ENCODE measurements at regions not wholly inside any gene's neighbourhood (a gene's known extent, or its start where the extent isn't known, plus 50 kb on each side); places are given as distances from the start of the nearest gene placed in this dataset.

DNA sequence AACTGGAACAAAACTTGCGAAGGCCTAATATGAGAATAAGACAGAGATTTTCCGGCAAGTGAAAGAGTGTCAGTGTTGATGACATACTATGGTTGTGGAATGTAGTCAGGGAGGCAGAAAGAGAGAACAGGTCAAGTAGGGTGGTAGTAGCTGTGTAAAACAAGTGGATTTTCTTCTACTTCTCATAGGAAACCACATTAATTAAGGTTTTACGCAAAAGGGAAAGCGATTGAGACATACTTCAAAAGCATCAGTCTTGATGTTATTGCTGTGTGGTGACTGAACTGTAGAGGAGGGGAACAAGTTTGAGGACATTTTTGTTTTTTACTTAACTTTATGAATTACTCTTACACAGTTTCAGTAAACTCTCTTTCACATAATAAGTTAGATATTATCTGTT is 186.0 kb upstream of the CNTN5 start:
- no peaks in the 10 kb centered on the region for H3K79me2 ChIP-seq (ENCODE audit: control insufficient read depth, insufficient read depth, low read length)
- no peak overlapping the region for H3K9ac ChIP-seq (ENCODE audit: control insufficient read depth, extremely low read depth, insufficient read depth, low read length)
- FAIRE-seq (no peak), DNase-seq (ENCODE audit: low read depth, low spot score) (no peak)
- no peaks in the 10 kb centered on the region for H3K36me3 ChIP-seq (ENCODE audit: control insufficient read depth in 2 of 2, extremely low read depth in 1 of 2, insufficient read depth in 2 of 2, low read length in 2 of 2)
- H3K4me3 ChIP-seq (ENCODE audit: control insufficient read depth in 2 of 3, extremely low read depth in 1 of 3, insufficient read depth in 2 of 3, low read depth in 1 of 3, low read length in 3 of 3), result no peak overlapping the region
- no peaks in the 10 kb centered on the region for H3K9me1 ChIP-seq (ENCODE audit: control insufficient read depth, extremely low read depth, insufficient read depth, low read length)
- H3K27ac ChIP-seq (ENCODE audit: control insufficient read depth, insufficient read depth, low read length), result no peak overlapping the region
- no peaks in the 10 kb centered on the region for H3K27me3 ChIP-seq (ENCODE audit: control insufficient read depth, extremely low read depth, insufficient read depth, low read length)
- H2AFZ ChIP-seq (ENCODE audit: control insufficient read depth, low read length), result no peak overlapping the region
- dilution Hi-C loops (cut with MboI; ENCODE audit: extremely low pct_ligation_motif_present, low sequenced_read_pairs), result no loop called here
- no peak for TF ChIP-seq EZH2 (IDR thresholded peaks at IDR 0.05; ENCODE audit: low read length)
- TF ChIP-seq, protein P1, sequence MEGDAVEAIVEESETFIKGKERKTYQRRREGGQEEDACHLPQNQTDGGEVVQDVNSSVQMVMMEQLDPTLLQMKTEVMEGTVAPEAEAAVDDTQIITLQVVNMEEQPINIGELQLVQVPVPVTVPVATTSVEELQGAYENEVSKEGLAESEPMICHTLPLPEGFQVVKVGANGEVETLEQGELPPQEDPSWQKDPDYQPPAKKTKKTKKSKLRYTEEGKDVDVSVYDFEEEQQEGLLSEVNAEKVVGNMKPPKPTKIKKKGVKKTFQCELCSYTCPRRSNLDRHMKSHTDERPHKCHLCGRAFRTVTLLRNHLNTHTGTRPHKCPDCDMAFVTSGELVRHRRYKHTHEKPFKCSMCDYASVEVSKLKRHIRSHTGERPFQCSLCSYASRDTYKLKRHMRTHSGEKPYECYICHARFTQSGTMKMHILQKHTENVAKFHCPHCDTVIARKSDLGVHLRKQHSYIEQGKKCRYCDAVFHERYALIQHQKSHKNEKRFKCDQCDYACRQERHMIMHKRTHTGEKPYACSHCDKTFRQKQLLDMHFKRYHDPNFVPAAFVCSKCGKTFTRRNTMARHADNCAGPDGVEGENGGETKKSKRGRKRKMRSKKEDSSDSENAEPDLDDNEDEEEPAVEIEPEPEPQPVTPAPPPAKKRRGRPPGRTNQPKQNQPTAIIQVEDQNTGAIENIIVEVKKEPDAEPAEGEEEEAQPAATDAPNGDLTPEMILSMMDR (optimal IDR thresholded peaks at IDR 0.05 in 1 of 3, IDR thresholded peaks at IDR 0.05 in 1 of 3, conservative IDR thresholded peaks at IDR 0.05 in 1 of 3; ENCODE audit: extremely low read depth in 1 of 3, insufficient read depth in 2 of 3, low read length in 3 of 3), result no peak
- no peaks in the 10 kb centered on the region for H3K9me3 ChIP-seq (ENCODE audit: control insufficient read depth, low read depth, low read length)
- H3K4me2 ChIP-seq (ENCODE audit: control insufficient read depth, extremely low read depth, insufficient read depth, low read depth, low read length), result no peak overlapping the region
- no peaks in the 10 kb centered on the region for H3K4me1 ChIP-seq (ENCODE audit: control insufficient read depth, extremely low read depth, insufficient read depth, low read length)
- H4K20me1 ChIP-seq (ENCODE audit: control insufficient read depth, extremely low read depth, insufficient read depth, low read length), result no peaks in the 10 kb centered on the region

DNA sequence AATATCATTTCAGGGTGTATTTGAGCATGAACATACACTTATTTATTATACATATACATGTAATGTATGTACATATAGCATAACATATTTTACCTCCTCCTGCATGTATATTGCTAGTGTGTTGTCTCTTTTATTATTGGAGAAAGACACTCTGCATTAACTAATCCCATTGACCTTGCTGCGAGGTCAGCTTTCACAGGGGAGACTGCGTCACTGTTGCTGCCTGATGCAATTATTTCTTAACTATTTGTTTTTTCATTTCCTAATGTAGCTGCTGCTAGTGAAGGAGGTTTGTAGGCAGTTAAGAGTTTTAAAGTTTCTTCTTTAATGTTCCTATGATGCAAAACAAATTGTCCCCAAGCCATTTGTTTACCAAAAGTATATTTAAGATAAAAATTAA is 185.4 kb upstream of the CNTN5 start:
- Histone ChIP-seq H3K79me2 (ENCODE audit: control insufficient read depth, insufficient read depth, low read length) (no peaks in the 10 kb centered on the region), H3K27me3 (ENCODE audit: control insufficient read depth, extremely low read depth, insufficient read depth, low read length) (no peaks in the 10 kb centered on the region), H3K4me1 (ENCODE audit: control insufficient read depth, extremely low read depth, insufficient read depth, low read length) (no peaks in the 10 kb centered on the region), H3K4me3 (ENCODE audit: control insufficient read depth in 2 of 3, extremely low read depth in 1 of 3, insufficient read depth in 2 of 3, low read depth in 1 of 3, low read length in 3 of 3) (no peak overlapping the region), H4K20me1 (ENCODE audit: control insufficient read depth, extremely low read depth, insufficient read depth, low read length) (no peaks in the 10 kb centered on the region), H3K9me3 (ENCODE audit: control insufficient read depth, low read depth, low read length) (no peaks in the 10 kb centered on the region), H3K27ac (ENCODE audit: control insufficient read depth, insufficient read depth, low read length) (no peak overlapping the region), H2AFZ (ENCODE audit: control insufficient read depth, low read length) (no peak overlapping the region), H3K9ac (ENCODE audit: control insufficient read depth, extremely low read depth, insufficient read depth, low read length) (no peak overlapping the region), H3K9me1 (ENCODE audit: control insufficient read depth, extremely low read depth, insufficient read depth, low read length) (no peaks in the 10 kb centered on the region), H3K4me2 (ENCODE audit: control insufficient read depth, extremely low read depth, insufficient read depth, low read depth, low read length) (no peak overlapping the region), H3K36me3 (ENCODE audit: control insufficient read depth in 2 of 2, extremely low read depth in 1 of 2, insufficient read depth in 2 of 2, low read length in 2 of 2) (no peaks in the 10 kb centered on the region)
- TF ChIP-seq EZH2 (IDR thresholded peaks at IDR 0.05; ENCODE audit: low read length), result no peak
- TF ChIP-seq, protein P1 (optimal IDR thresholded peaks at IDR 0.05 in 1 of 3, IDR thresholded peaks at IDR 0.05 in 1 of 3, conservative IDR thresholded peaks at IDR 0.05 in 1 of 3; ENCODE audit: extremely low read depth in 1 of 3, insufficient read depth in 2 of 3, low read length in 3 of 3), result no peak
- dilution Hi-C loops (cut with MboI; ENCODE audit: extremely low pct_ligation_motif_present, low sequenced_read_pairs), result no loop called here
- no peak for FAIRE-seq
- no peak for DNase-seq (ENCODE audit: low read depth, low spot score)
